ENCODE measurements at regions not wholly inside any gene's neighbourhood (a gene's known extent, or its start where the extent isn't known, plus 50 kb on each side); places are given as distances from the start of the nearest gene placed in this dataset.

GRCh38 chr15:66933932-66934867, 131.2 kb upstream of the SMAD3 start:
- DNase-seq, result no peak

GRCh38 chr15:66934868-66935520, 130.4 kb upstream of the SMAD3 start:
- DNase-seq, result no peak

- DNase-seq, result no peak
Observed at GRCh38 chr15:66935688-66936087, 129.7 kb upstream of the SMAD3 start.

- DNase-seq, result no peak
Observed at GRCh38 chr15:66936109-66936860, 129.1 kb upstream of the SMAD3 start.

- DNase-seq, result no peak
Observed at GRCh38 chr15:66936861-66937582, 128.4 kb upstream of the SMAD3 start.

GRCh38 chr15:66937588-66937987, 127.8 kb upstream of the SMAD3 start:
- no peak for DNase-seq

GRCh38 chr15:66938114-66938830, 127.1 kb upstream of the SMAD3 start:
- no peak for DNase-seq

- no peak for DNase-seq
Observed at GRCh38 chr15:66939016-66939415, 126.4 kb upstream of the SMAD3 start.

GRCh38 chr15:66939451-66940023, 125.9 kb upstream of the SMAD3 start:
- DNase-seq, result no peak

- DNase-seq, result no peak
Observed at GRCh38 chr15:66940368-66940767, 125.0 kb upstream of the SMAD3 start.

GRCh38 chr15:66941108-66941711, 124.2 kb upstream of the SMAD3 start:
- no peak for DNase-seq

GRCh38 chr15:66941791-66942190, 123.6 kb upstream of the SMAD3 start:
- DNase-seq, result no peak

GRCh38 chr15:66942649-66943390, 122.6 kb upstream of the SMAD3 start:
- DNase-seq, result no peak

GRCh38 chr15:66943456-66944095, 121.8 kb upstream of the SMAD3 start:
- DNase-seq, result no peak

- no peak for DNase-seq
Observed at GRCh38 chr15:66944121-66944520, 121.3 kb upstream of the SMAD3 start.

- no peak for DNase-seq
Observed at GRCh38 chr15:66945286-66945685, 120.1 kb upstream of the SMAD3 start.

- no peak for DNase-seq
Observed at GRCh38 chr15:66945842-66946241, 119.6 kb upstream of the SMAD3 start.

- DNase-seq, result peak; percentile 61
Observed at GRCh38 chr15:66946578-66947164, 118.7 kb upstream of the SMAD3 start.

GRCh38 chr15:66947471-66947870, 117.9 kb upstream of the SMAD3 start:
- DNase-seq, result no peak

- DNase-seq, result no peak
Observed at GRCh38 chr15:66948294-66948693, 117.1 kb upstream of the SMAD3 start.

Measured in effector CD8-positive, alpha-beta T cell (primary cell).